HUES6 (cell line): ENCODE measurements at regions not wholly inside any gene's neighbourhood (a gene's known extent, or its start where the extent isn't known, plus 50 kb on each side); places are given as distances from the start of the nearest gene placed in this dataset.

Source experiments
- H3K27ac ChIP-seq: 2 replicates; pipeline ENCODE4 v1.7.0; 2013; ENCODE audit warnings: low read depth, mild to moderate bottlenecking, low read length, inconsistent platforms
- H3K27me3 ChIP-seq: 2 replicates; pipeline ENCODE4 v1.6.1; 2013; ENCODE audit warnings: low read length; ENCODE audit not compliant: control insufficient read depth, insufficient read depth
- H3K36me3 ChIP-seq: 2 replicates; pipeline ENCODE4 v1.6.1; 2013; ENCODE audit warnings: low read length; ENCODE audit not compliant: control insufficient read depth, insufficient read depth
- H3K4me1 ChIP-seq: 2 replicates; pipeline ENCODE4 v1.6.1; 2013; ENCODE audit warnings: low read length; ENCODE audit not compliant: control insufficient read depth, insufficient read depth
- H3K4me3 ChIP-seq: 2 replicates; pipeline ENCODE4 v1.5.1; 2013; ENCODE audit warnings: low read depth, low read length
- H3K9ac ChIP-seq: one replicate; pipeline ENCODE4 v1.6.1; 2013; ENCODE audit warnings: mild to moderate bottlenecking, low read length
- H3K9me3 ChIP-seq: 2 replicates; pipeline ENCODE4 v1.6.1; 2013; ENCODE audit warnings: low read depth, low read length; ENCODE audit not compliant: control insufficient read depth, insufficient read depth

DNA sequence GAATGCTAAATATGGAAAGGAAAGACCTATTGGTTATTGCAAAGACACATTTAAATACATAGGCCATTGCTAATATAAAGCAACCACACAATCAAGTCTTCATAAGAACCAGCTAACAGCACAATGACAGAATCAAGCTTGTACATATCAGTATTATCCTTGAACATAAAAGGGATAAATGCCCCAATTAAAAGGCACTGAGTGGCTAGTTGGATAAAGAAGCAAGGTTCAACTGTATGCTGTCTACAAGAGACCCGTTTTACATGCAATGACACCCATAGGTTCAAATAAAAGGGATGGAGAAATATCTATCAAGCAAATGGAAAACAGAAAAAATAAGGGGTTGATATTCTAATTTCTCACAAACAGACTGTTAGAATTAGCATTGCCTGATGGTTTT is 706.1 kb downstream of the EPHA3 start:
- no peak overlapping the region for H3K27ac ChIP-seq
- no peak overlapping the region for H3K9ac ChIP-seq
- no peaks in the 10 kb centered on the region for H3K4me1 ChIP-seq
- no peaks in the 10 kb centered on the region for H3K36me3 ChIP-seq
- no peaks in the 10 kb centered on the region for H3K27me3 ChIP-seq
- H3K9me3 ChIP-seq = peaks cover 17% of the 10 kb centered on the region
- H3K4me3 ChIP-seq = no peak overlapping the region

GRCh38 chr3:89841041-89841440 is 733.6 kb downstream of the EPHA3 start:
- H3K9ac ChIP-seq = no peak overlapping the region
- no peak overlapping the region for H3K4me3 ChIP-seq

GRCh38 chr3:89845053-89845452 is 737.6 kb downstream of the EPHA3 start:
- Histone ChIP-seq H3K36me3 (no peaks in the 10 kb centered on the region), H3K9me3 (no peaks in the 10 kb centered on the region), H3K9ac (no peak overlapping the region), H3K27me3 (no peaks in the 10 kb centered on the region), H3K27ac (no peak overlapping the region), H3K4me3 (no peak overlapping the region), H3K4me1 (no peaks in the 10 kb centered on the region)

More at GRCh38 chr3:89841041-89841440, 733.6 kb downstream of the EPHA3 start:
- Histone ChIP-seq H3K36me3 (no peaks in the 10 kb centered on the region), H3K9me3 (no peaks in the 10 kb centered on the region), H3K27ac (no peak overlapping the region), H3K4me1 (no peaks in the 10 kb centered on the region), H3K27me3 (no peaks in the 10 kb centered on the region)

DNA sequence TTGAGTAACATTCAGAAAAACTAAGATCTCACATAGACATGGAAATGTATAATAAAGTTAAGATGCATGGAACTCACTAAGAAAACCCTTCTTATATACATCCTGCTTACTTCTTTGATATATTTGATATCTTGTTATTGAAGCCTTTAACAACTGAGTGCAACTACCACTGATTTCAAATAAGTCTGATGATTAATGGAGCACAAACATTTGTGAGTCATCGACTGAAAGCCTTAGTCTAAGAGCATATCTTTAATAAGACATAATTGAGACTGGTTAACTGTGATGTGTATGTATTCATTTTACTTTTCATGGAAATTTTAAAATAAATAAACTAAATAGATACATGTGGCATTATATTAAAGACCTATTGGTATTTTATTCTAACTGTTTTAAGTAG is 740.5 kb downstream of the EPHA3 start:
- Histone ChIP-seq H3K9me3 (no peaks in the 10 kb centered on the region), H3K9ac (no peak overlapping the region), H3K27ac (no peak overlapping the region), H3K27me3 (no peaks in the 10 kb centered on the region), H3K4me3 (no peak overlapping the region), H3K4me1 (peaks cover 7% of the 10 kb centered on the region), H3K36me3 (no peaks in the 10 kb centered on the region)

DNA sequence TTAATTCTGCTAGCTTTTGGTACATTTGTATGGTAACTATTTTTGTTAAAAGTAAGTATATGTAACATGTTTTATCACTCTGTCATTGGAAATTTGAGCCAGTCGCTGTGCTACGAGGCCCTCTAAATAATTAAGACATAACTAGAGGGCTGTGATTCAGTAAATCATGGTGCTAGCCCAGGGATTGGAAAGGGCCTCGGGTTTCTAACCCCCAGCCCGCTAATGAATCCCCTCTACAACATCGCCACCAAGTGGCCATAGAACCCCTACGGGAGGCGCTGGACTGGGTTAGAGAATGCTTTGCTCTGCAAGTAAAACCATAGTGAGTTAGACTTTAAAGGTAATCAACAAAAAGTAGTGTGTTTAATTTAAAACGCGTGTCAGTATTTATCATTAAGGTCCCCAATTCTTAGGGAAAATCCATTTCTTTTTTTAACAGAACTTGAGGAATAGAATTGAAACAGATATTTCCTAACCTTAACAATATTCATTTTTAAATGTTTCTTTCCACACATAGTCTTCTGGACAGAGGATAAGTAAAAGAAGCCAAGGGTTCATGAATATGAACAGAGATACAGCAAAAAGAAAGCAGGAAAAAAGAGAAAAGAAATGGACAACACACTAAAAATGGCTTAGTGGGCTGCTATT is 744.7 kb downstream of the EPHA3 start:
- no peaks in the 10 kb centered on the region for H3K9me3 ChIP-seq
- H3K36me3 ChIP-seq = no peaks in the 10 kb centered on the region
- peaks cover 10% of the 10 kb centered on the region for H3K4me1 ChIP-seq
- no peaks in the 10 kb centered on the region for H3K27me3 ChIP-seq
- H3K4me3 ChIP-seq = no peak overlapping the region
- H3K27ac ChIP-seq = no peak overlapping the region
- H3K9ac ChIP-seq = no peak overlapping the region

DNA sequence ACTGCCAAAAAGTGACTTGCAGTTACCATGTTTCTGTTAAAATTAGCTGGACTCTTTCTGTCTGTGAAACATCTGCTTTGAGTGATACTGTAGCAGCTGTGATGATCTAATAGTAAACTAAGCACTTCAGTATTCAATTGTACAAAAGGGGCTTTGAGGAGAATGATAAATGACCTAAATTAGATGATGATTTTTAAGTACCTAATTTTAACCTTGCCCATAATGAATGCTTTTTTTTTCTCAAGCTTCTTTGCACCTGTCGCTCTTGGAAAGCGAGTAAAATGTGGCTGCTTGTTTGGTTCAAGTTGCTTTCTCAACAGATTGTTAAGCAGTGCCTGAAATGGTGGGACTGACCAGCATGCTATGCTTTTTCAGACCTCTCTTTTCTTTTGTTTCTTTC is 752.3 kb downstream of the EPHA3 start:
- no peak overlapping the region for H3K4me3 ChIP-seq
- H3K4me1 ChIP-seq = peaks cover 4% of the 10 kb centered on the region; the same call in 1 of the 2 replicates
- H3K27ac ChIP-seq = no peak overlapping the region
- no peak overlapping the region for H3K9ac ChIP-seq
- no peaks in the 10 kb centered on the region for H3K36me3 ChIP-seq
- no peaks in the 10 kb centered on the region for H3K9me3 ChIP-seq
- H3K27me3 ChIP-seq = no peaks in the 10 kb centered on the region

DNA sequence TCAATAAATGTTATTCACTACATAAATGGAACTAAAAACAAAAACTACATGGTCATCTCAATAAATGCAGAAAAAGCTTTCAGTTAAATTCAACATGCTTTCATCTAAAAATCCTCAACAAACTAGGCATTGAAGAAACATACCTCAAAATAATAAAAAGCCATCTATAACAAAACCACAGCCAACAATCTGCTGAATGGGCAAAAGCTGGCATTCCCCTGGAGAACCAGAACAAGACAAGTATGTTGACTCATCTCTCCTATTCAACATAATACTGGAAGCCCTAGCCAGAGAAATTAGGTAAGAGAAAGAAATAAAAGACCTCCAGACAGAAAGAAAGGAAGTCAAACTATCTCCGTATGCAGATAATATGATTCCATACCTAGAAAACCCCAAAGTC is 759.9 kb downstream of the EPHA3 start:
- H3K9ac ChIP-seq = no peak overlapping the region
- no peaks in the 10 kb centered on the region for H3K36me3 ChIP-seq
- H3K4me1 ChIP-seq = no peaks in the 10 kb centered on the region
- H3K27ac ChIP-seq = no peak overlapping the region
- no peaks in the 10 kb centered on the region for H3K9me3 ChIP-seq
- no peak overlapping the region for H3K4me3 ChIP-seq
- no peaks in the 10 kb centered on the region for H3K27me3 ChIP-seq

GRCh38 chr3:89876116-89876515 is 768.7 kb downstream of the EPHA3 start:
- Histone ChIP-seq H3K9me3 (no peaks in the 10 kb centered on the region), H3K9ac (no peak overlapping the region), H3K27ac (no peak overlapping the region), H3K4me3 (no peak overlapping the region), H3K27me3 (no peaks in the 10 kb centered on the region), H3K36me3 (no peaks in the 10 kb centered on the region), H3K4me1 (no peaks in the 10 kb centered on the region)

- no peaks in the 10 kb centered on the region for H3K27me3 ChIP-seq
- no peak overlapping the region for H3K27ac ChIP-seq
- H3K9ac ChIP-seq = no peak overlapping the region
- no peak overlapping the region for H3K4me3 ChIP-seq
- H3K36me3 ChIP-seq = no peaks in the 10 kb centered on the region
- no peaks in the 10 kb centered on the region for H3K4me1 ChIP-seq
- no peaks in the 10 kb centered on the region for H3K9me3 ChIP-seq
Measured at GRCh38 chr3:89877230-89877629, 769.8 kb downstream of the EPHA3 start.

- no peak overlapping the region for H3K9ac ChIP-seq
- H3K27me3 ChIP-seq = no peaks in the 10 kb centered on the region
- no peaks in the 10 kb centered on the region for H3K36me3 ChIP-seq
- peaks cover 13% of the 10 kb centered on the region for H3K4me1 ChIP-seq
- H3K4me3 ChIP-seq = no peak overlapping the region; the same call in 1 of the 2 replicates
- no peak overlapping the region; the same call in 1 of the 2 replicates for H3K27ac ChIP-seq
- H3K9me3 ChIP-seq = peaks cover 15% of the 10 kb centered on the region
Measured at GRCh38 chr3:89889386-89889785, 782.0 kb downstream of the EPHA3 start.

GRCh38 chr3:89908711-89909213 is 801.3 kb downstream of the EPHA3 start:
- H3K27ac ChIP-seq = no peak overlapping the region
- H3K27me3 ChIP-seq = no peaks in the 10 kb centered on the region
- peaks cover 15% of the 10 kb centered on the region for H3K9me3 ChIP-seq
- no peak overlapping the region for H3K4me3 ChIP-seq
- no peak overlapping the region for H3K9ac ChIP-seq
- H3K36me3 ChIP-seq = no peaks in the 10 kb centered on the region
- H3K4me1 ChIP-seq = peaks cover 4% of the 10 kb centered on the region; the same call in 1 of the 2 replicates
